ENCODE measurements at regions not wholly inside any gene's neighbourhood (a gene's known extent, or its start where the extent isn't known, plus 50 kb on each side); places are given as distances from the start of the nearest gene placed in this dataset.

DNA sequence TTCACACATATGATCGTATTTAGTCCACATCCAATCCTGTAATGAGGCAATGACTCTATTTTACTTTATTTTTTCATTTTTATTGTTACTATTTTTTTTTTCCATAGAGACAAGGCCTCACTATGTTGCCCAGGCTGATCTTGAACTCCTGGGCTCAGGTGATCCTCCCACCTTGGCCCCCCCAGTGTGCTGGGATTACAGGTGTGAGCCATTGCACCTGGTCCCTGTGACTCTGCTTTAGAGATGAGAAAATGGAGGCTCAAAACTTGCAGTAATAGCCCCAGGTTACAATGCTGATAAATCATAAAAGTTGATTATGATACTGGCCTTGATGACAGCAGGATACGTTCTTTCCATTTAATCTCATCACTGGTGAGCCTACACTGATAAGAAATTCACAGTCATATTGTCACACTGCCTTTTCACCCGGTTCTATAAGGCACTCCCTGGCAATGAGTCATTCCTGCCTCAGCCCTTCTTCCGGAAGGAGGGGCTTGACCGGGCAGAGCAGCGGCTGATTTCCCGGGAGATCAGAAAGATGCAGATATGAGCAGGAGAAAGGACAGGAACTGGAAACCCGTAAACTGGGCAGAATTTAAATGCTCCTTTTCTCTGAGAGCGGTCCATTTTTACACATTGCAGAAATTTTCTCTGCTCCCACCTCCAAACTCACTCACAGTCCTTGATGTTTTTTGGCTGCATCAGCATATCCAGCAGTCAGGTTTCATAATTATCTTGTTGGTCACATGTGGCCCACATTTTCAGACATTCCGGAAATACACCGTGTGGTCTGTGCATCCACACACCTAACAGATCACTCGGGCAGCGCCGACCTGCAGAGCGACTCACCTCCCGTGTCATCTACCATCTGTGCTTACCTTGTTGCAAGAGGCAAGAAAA is 616.4 kb downstream of the EFNB2 start:
- DNase-seq (no peak), ATAC-seq (peak in 2 of 4 donors; percentile 32 to 34)
- Histone ChIP-seq H3K27me3 (no peaks in the 10 kb centered on the region), H3K36me3 (no peaks in the 10 kb centered on the region), H3K4me3 (no peak overlapping the region), H3K4me1 (no peaks in the 10 kb centered on the region), H3K9me3 (no peaks in the 10 kb centered on the region), H3K27ac (no peak overlapping the region)
- TF ChIP-seq, protein P1, sequence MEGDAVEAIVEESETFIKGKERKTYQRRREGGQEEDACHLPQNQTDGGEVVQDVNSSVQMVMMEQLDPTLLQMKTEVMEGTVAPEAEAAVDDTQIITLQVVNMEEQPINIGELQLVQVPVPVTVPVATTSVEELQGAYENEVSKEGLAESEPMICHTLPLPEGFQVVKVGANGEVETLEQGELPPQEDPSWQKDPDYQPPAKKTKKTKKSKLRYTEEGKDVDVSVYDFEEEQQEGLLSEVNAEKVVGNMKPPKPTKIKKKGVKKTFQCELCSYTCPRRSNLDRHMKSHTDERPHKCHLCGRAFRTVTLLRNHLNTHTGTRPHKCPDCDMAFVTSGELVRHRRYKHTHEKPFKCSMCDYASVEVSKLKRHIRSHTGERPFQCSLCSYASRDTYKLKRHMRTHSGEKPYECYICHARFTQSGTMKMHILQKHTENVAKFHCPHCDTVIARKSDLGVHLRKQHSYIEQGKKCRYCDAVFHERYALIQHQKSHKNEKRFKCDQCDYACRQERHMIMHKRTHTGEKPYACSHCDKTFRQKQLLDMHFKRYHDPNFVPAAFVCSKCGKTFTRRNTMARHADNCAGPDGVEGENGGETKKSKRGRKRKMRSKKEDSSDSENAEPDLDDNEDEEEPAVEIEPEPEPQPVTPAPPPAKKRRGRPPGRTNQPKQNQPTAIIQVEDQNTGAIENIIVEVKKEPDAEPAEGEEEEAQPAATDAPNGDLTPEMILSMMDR (IDR thresholded peaks at IDR 0.05): no peak
- TF ChIP-seq POLR2A (IDR thresholded peaks at IDR 0.05): no peak
- intact Hi-C loops (cut with DNase I): no loop called here
- 54% methylated on average over 14 of the region's 16 CpGs for WGBS (ENCODE audit: insufficient coverage, low coverage, low lambda C conversion rate, missing lambda C conversion rate)

DNA sequence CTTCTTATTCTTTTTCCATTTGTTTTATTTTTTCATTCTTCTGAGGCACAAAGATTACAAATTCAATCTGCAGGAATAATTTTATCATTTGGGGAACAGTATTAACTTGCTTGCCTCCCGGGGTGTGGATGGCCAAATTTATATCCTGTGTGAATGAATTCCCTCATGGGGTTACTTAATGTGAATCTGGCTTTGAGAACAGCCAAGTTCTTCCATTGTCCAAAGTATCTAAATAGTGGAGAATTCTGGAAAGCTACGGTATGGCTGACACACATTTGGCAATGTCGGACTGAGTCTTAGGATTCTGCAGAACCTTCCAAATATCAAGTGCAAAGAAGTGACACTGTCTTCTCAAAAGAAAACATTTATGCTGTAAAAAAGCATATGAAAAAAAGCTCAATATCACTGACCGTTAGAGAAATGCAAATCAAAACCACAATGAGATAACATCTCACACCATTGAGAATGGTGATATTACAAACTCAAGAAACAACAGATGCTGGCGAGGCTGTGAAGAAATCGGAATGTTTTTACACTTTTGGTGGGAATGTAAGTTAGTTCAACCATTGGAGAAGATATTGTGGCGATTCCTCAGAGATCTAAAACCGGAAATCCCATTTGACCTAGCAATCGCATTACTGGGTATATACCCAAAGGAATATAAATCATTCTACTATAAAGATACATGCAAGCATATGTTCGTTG is 620.2 kb downstream of the EFNB2 start:
- Histone ChIP-seq H3K4me1 (no peaks in the 10 kb centered on the region), H3K27ac (no peak overlapping the region), H3K36me3 (no peaks in the 10 kb centered on the region), H3K27me3 (no peaks in the 10 kb centered on the region), H3K9me3 (no peaks in the 10 kb centered on the region), H3K4me3 (no peak overlapping the region)
- no peak for TF ChIP-seq POLR2A (IDR thresholded peaks at IDR 0.05)
- TF ChIP-seq, protein P1 (IDR thresholded peaks at IDR 0.05): no peak
- intact Hi-C loops (cut with DNase I): no loop called here
- DNase-seq (no peak), ATAC-seq (no peak)
- WGBS (ENCODE audit: insufficient coverage, low coverage, low lambda C conversion rate, missing lambda C conversion rate): 50% methylated on average over 10 of the region's 10 CpGs

DNA sequence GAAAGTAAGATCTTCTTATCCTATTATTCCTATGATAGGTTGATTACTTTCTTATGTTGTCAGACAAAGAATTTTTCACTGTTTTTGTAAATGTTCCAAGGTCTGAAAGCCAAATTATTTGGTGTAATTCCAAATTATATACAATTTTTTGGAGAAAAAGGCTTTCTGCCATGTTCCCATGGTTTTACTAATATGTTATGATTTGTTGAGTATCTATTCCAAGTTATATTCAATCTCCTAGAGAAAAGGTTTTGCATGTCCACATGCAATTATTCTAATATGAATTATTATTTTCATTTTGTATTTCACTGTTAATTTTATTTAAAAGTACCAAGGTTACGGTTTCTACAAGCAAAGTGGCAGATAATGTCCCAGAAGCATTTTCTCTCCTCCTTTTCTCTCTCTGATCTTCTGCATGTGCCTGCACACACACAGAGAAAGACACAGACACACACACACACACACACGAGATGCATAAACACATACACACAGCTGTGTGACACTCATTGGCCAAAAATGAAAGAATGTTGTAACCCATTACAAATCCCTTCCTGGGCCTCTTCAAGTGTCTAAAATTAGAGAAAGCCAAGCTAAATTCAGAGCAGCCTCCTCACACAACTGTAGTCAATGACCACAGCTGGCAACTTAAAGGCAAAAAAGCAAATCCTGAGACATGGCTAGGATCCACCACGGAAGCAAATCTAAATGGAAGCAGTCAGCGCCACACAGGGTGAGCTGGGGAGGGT is 621.0 kb downstream of the EFNB2 start:
- Histone ChIP-seq H3K27me3 (no peaks in the 10 kb centered on the region), H3K4me1 (no peaks in the 10 kb centered on the region), H3K4me3 (no peak overlapping the region), H3K27ac (no peak overlapping the region), H3K9me3 (no peaks in the 10 kb centered on the region), H3K36me3 (no peaks in the 10 kb centered on the region)
- TF ChIP-seq POLR2A (IDR thresholded peaks at IDR 0.05): no peak
- TF ChIP-seq, protein P1 (IDR thresholded peaks at IDR 0.05): no peak
- ATAC-seq: no peak
- WGBS (ENCODE audit: insufficient coverage, low coverage, low lambda C conversion rate, missing lambda C conversion rate): 37% methylated on average over 4 of the region's 4 CpGs
- intact Hi-C loops (cut with DNase I): no loop called here
- DNase-seq: no peak

DNA sequence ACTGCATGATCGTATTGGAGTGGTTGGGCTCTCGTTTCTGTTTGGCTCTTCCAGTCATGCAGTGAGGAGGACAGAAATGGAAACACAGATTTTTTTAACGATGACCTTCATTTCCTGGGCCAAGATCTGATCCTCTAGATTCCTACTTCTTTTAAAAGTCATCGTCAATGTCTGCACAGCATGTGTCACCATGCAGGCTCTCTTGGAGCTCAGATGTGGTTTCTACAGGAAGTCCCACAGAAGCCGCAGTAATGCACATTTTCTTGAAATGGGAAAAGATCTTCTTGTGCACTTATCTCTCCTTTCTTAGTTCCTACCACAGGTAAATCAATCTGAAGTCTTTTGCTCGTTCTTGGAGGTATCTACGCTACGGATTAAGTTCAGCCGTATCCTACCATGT is 626.9 kb downstream of the EFNB2 start:
- no peaks in the 10 kb centered on the region for H3K4me1 ChIP-seq
- 35% methylated on average over 9 of the region's 9 CpGs for WGBS (ENCODE audit: insufficient coverage, low coverage, low lambda C conversion rate, missing lambda C conversion rate)

More for the DNA sequence above, 626.9 kb downstream of the EFNB2 start:
- Histone ChIP-seq H3K27me3 (no peaks in the 10 kb centered on the region), H3K9me3 (no peaks in the 10 kb centered on the region), H3K36me3 (no peaks in the 10 kb centered on the region), H3K27ac (no peak overlapping the region), H3K4me3 (no peak overlapping the region)
- no peak for DNase-seq
- TF ChIP-seq POLR2A (IDR thresholded peaks at IDR 0.05): no peak
- ATAC-seq: no peak
- intact Hi-C loops (cut with DNase I): no loop called here

All from right lobe of liver (tissue), 6 donors.